WTC11 (cell line): ENCODE measurements at regions not wholly inside any gene's neighbourhood (a gene's known extent, or its start where the extent isn't known, plus 50 kb on each side); places are given as distances from the start of the nearest gene placed in this dataset.
"Not testable (repeated sequence)": the region's sequence is repeated elsewhere in the genome, so short reads cannot be mapped to it uniquely, and the experiment has no call there.

ENCODE experiments used
- ARID4B ChIP-seq: sonication (generic); formaldehyde crosslinking; IDR thresholded peaks from 2 replicates; pipeline ENCODE4 v1.8.0; 2023; ENCODE audit warnings: missing genetic modification reagents, mild to moderate bottlenecking, borderline replicate concordance
- CREB1 ChIP-seq: sonication (generic); formaldehyde crosslinking; IDR thresholded peaks from 2 replicates; pipeline ENCODE4 v1.8.0; 2023; ENCODE audit warnings: mild to moderate bottlenecking, missing genetic modification reagents
- CTCF ChIP-seq: fragments of 200-600 bp; IDR thresholded peaks from 2 replicates; pipeline ENCODE4 v1.8.0; 2022; ENCODE audit warnings: antibody characterized with exemption
- E2F1 ChIP-seq: sonication (generic); formaldehyde crosslinking; IDR thresholded peaks from 2 replicates; pipeline ENCODE4 v1.8.0; 2022; ENCODE audit warnings: mild to moderate bottlenecking, missing genetic modification reagents
- ELF4 ChIP-seq: sonication (generic); formaldehyde crosslinking; IDR thresholded peaks from 2 replicates; pipeline ENCODE4 v1.8.1; 2022; ENCODE audit warnings: low read depth, mild to moderate bottlenecking, moderate library complexity, missing genetic modification reagents
- KAT7 ChIP-seq: sonication (generic); formaldehyde crosslinking; IDR thresholded peaks from 2 replicates; pipeline ENCODE4 v1.8.1; 2023; ENCODE audit warnings: missing genetic modification reagents, mild to moderate bottlenecking, borderline replicate concordance
- MAX ChIP-seq: sonication (generic); formaldehyde crosslinking; IDR thresholded peaks from 2 replicates; pipeline ENCODE4 v1.8.0; 2022; ENCODE audit warnings: mild to moderate bottlenecking, missing genetic modification reagents
- NR2C2 ChIP-seq: sonication (generic); formaldehyde crosslinking; IDR thresholded peaks from 2 replicates; pipeline ENCODE4 v1.8.0; 2022; ENCODE audit warnings: mild to moderate bottlenecking, missing genetic modification reagents
- SP1 ChIP-seq: sonication (generic); formaldehyde crosslinking; conservative IDR thresholded peaks from 2 replicates; pipeline ENCODE4 v1.8.1; 2022; ENCODE audit warnings: missing genetic modification reagents
- TEAD1 ChIP-seq: sonication (generic); formaldehyde crosslinking; IDR thresholded peaks from 2 replicates; pipeline ENCODE4 v1.8.0; 2022; ENCODE audit warnings: mild to moderate bottlenecking, missing genetic modification reagents
- USF2 ChIP-seq: sonication (generic); formaldehyde crosslinking; IDR thresholded peaks from 2 replicates; pipeline ENCODE4 v1.8.1; 2023; ENCODE audit warnings: mild to moderate bottlenecking, missing genetic modification reagents, moderate library complexity

GRCh38 chr20:30579824-30580438 lies 677.5 kb upstream of the DEFB115 start:
- not testable (repeated sequence) for TF ChIP-seq CTCF; ARID4B (CRISPR knock-in tag); MAX (CRISPR knock-in tag); USF2 (CRISPR knock-in tag); ELF4; TEAD1 (CRISPR knock-in tag); KAT7 (CRISPR knock-in tag); E2F1 (CRISPR knock-in tag); NR2C2; SP1 (CRISPR knock-in tag); CREB1
